ENCODE measurements at regions not wholly inside any gene's neighbourhood (a gene's known extent, or its start where the extent isn't known, plus 50 kb on each side); places are given as distances from the start of the nearest gene placed in this dataset.

GRCh38 chr12:91505006-91505405 lies 322.4 kb upstream of the DCN start:
- no peak for TF ChIP-seq CTCF (conservative IDR thresholded peaks at IDR 0.05)
- Mint-ChIP-seq H3K9me3 (peaks cover 4% of the 10 kb centered on the region), H3K36me3 (no peaks in the 10 kb centered on the region), H3K27me3 (no peaks in the 10 kb centered on the region), H3K4me1 (ENCODE audit: unreplicated experiment) (no peaks in the 10 kb centered on the region), H3K27ac (no peak overlapping the region), H3K4me3 (no peak overlapping the region)
- DNase-seq (ENCODE audit: extremely low spot score, unreplicated experiment), result no peak

DNA sequence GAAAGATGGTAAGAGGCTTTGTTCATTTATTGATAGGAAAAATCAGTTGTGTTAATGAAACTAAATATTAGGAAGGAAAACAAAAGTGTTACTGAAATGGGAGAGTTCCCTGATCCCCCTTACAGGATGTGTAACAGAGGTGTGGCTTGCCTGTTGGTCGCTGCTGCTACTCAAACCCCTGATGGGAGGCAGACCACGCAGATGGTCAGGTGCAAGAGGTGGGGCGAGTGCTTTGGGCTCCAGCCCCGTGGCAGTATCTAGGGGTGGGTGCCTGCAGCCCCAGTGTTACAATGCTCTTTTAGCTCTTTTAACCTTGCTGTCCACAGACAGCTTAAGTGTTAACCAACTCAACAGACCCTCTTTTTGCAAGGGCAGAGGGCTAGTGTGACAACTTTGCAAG lies 319.6 kb upstream of the DCN start:
- no peak for TF ChIP-seq CTCF (conservative IDR thresholded peaks at IDR 0.05)
- Mint-ChIP-seq H3K36me3 (no peaks in the 10 kb centered on the region), H3K27ac (no peak overlapping the region), H3K4me3 (no peak overlapping the region), H3K9me3 (no peaks in the 10 kb centered on the region), H3K27me3 (no peaks in the 10 kb centered on the region), H3K4me1 (ENCODE audit: unreplicated experiment) (no peaks in the 10 kb centered on the region)
- DNase-seq (ENCODE audit: extremely low spot score, unreplicated experiment), result no peak

GRCh38 chr12:91496337-91496736 lies 313.7 kb upstream of the DCN start:
- Mint-ChIP-seq H3K9me3 (no peaks in the 10 kb centered on the region), H3K36me3 (no peaks in the 10 kb centered on the region), H3K4me1 (ENCODE audit: unreplicated experiment) (no peaks in the 10 kb centered on the region), H3K4me3 (no peak overlapping the region), H3K27me3 (no peaks in the 10 kb centered on the region), H3K27ac (no peak overlapping the region)
- DNase-seq (ENCODE audit: extremely low spot score, unreplicated experiment), result no peak
- TF ChIP-seq CTCF (conservative IDR thresholded peaks at IDR 0.05), result no peak

- no peak for TF ChIP-seq CTCF (conservative IDR thresholded peaks at IDR 0.05)
- DNase-seq (ENCODE audit: extremely low spot score, unreplicated experiment), result no peak
- H3K27ac Mint-ChIP-seq, result no peak overlapping the region
Observed at GRCh38 chr12:91493308-91493707, 310.7 kb upstream of the DCN start.

GRCh38 chr12:91492648-91493047 lies 310.0 kb upstream of the DCN start:
- Mint-ChIP-seq H3K36me3 (no peaks in the 10 kb centered on the region), H3K27me3 (no peaks in the 10 kb centered on the region), H3K27ac (no peak overlapping the region), H3K4me3 (no peak overlapping the region), H3K9me3 (no peaks in the 10 kb centered on the region), H3K4me1 (ENCODE audit: unreplicated experiment) (no peaks in the 10 kb centered on the region)
- no peak for TF ChIP-seq CTCF (conservative IDR thresholded peaks at IDR 0.05)
- no peak for DNase-seq (ENCODE audit: extremely low spot score, unreplicated experiment)

More at GRCh38 chr12:91493308-91493707, 310.7 kb upstream of the DCN start:
- Mint-ChIP-seq H3K36me3 (no peaks in the 10 kb centered on the region), H3K4me3 (no peak overlapping the region), H3K4me1 (ENCODE audit: unreplicated experiment) (no peaks in the 10 kb centered on the region), H3K27me3 (no peaks in the 10 kb centered on the region), H3K9me3 (no peaks in the 10 kb centered on the region)

- Mint-ChIP-seq H3K27me3 (no peaks in the 10 kb centered on the region), H3K36me3 (no peaks in the 10 kb centered on the region), H3K27ac (no peak overlapping the region), H3K9me3 (no peaks in the 10 kb centered on the region), H3K4me3 (no peak overlapping the region), H3K4me1 (ENCODE audit: unreplicated experiment) (no peaks in the 10 kb centered on the region)
- DNase-seq (ENCODE audit: extremely low spot score, unreplicated experiment), result no peak
- TF ChIP-seq CTCF (conservative IDR thresholded peaks at IDR 0.05), result no peak
Observed at GRCh38 chr12:91490667-91491311, 308.2 kb upstream of the DCN start.
